ENCODE measurements at regions not wholly inside any gene's neighbourhood (a gene's known extent, or its start where the extent isn't known, plus 50 kb on each side); places are given as distances from the start of the nearest gene placed in this dataset.

GRCh38 chr12:87804386-87804785, 224.8 kb downstream of the C12orf50 start:
- Mint-ChIP-seq H3K36me3 (ENCODE audit: low read depth) (peaks cover 12% of the 10 kb centered on the region; the same call in 1 of the 2 replicates), H3K9me3 (peaks cover 30% of the 10 kb centered on the region), H3K4me1 (ENCODE audit: low read depth) (no peaks in the 10 kb centered on the region), H3K27ac (no peak overlapping the region), H3K27me3 (ENCODE audit: insufficient read depth) (no peaks in the 10 kb centered on the region), H3K4me3 (no peak overlapping the region)
- DNase-seq = no peak
- no peak for TF ChIP-seq CTCF (IDR thresholded peaks at IDR 0.05)

GRCh38 chr12:87802721-87803011, 226.5 kb downstream of the C12orf50 start:
- Mint-ChIP-seq H3K27ac (no peak overlapping the region), H3K36me3 (ENCODE audit: low read depth) (peaks cover 12% of the 10 kb centered on the region; the same call in 1 of the 2 replicates), H3K4me1 (ENCODE audit: low read depth) (no peaks in the 10 kb centered on the region)

GRCh38 chr12:87801860-87802720, 227.1 kb downstream of the C12orf50 start:
- no peak overlapping the region for H3K4me3 Mint-ChIP-seq
- no peak for TF ChIP-seq CTCF (IDR thresholded peaks at IDR 0.05)
- H3K9me3 Mint-ChIP-seq = peaks cover 32% of the 10 kb centered on the region
- no peaks in the 10 kb centered on the region for H3K4me1 Mint-ChIP-seq (ENCODE audit: low read depth)
- no peak for DNase-seq
- peaks cover 12% of the 10 kb centered on the region; the same call in 1 of the 2 replicates for H3K36me3 Mint-ChIP-seq (ENCODE audit: low read depth)
- H3K27me3 Mint-ChIP-seq (ENCODE audit: insufficient read depth) = no peaks in the 10 kb centered on the region
- no peak overlapping the region for H3K27ac Mint-ChIP-seq

More at GRCh38 chr12:87802721-87803011, 226.5 kb downstream of the C12orf50 start:
- Mint-ChIP-seq H3K27me3 (ENCODE audit: insufficient read depth) (no peaks in the 10 kb centered on the region), H3K9me3 (peaks cover 28% of the 10 kb centered on the region), H3K4me3 (no peak overlapping the region)
- no peak for DNase-seq
- TF ChIP-seq CTCF (IDR thresholded peaks at IDR 0.05) = no peak

GRCh38 chr12:87796961-87797516, 232.2 kb downstream of the C12orf50 start:
- Mint-ChIP-seq H3K4me1 (ENCODE audit: low read depth) (no peaks in the 10 kb centered on the region), H3K36me3 (ENCODE audit: low read depth) (peaks cover 6% of the 10 kb centered on the region; the same call in 1 of the 2 replicates), H3K27me3 (ENCODE audit: insufficient read depth) (no peaks in the 10 kb centered on the region), H3K9me3 (peaks cover 27% of the 10 kb centered on the region), H3K4me3 (no peak overlapping the region), H3K27ac (no peak overlapping the region)
- DNase-seq = no peak
- no peak for TF ChIP-seq CTCF (IDR thresholded peaks at IDR 0.05)

- Mint-ChIP-seq H3K27ac (no peak overlapping the region), H3K4me3 (no peak overlapping the region), H3K36me3 (ENCODE audit: low read depth) (peaks cover 6% of the 10 kb centered on the region; the same call in 1 of the 2 replicates), H3K27me3 (ENCODE audit: insufficient read depth) (no peaks in the 10 kb centered on the region), H3K4me1 (ENCODE audit: low read depth) (no peaks in the 10 kb centered on the region), H3K9me3 (peaks cover 29% of the 10 kb centered on the region)
- no peak for DNase-seq
- TF ChIP-seq CTCF (IDR thresholded peaks at IDR 0.05) = no peak
Measured at GRCh38 chr12:87795555-87795954, 233.6 kb downstream of the C12orf50 start.
